Uterus (tissue), 2 donors: ENCODE measurements at regions not wholly inside any gene's neighbourhood (a gene's known extent, or its start where the extent isn't known, plus 50 kb on each side); places are given as distances from the start of the nearest gene placed in this dataset.
"Not testable (repeated sequence)": the region's sequence is repeated elsewhere in the genome, so short reads cannot be mapped to it uniquely, and the experiment has no call there.

Experiments
- CTCF ChIP-seq, 4 experiments: fragments of 200-600 bp in 2 of 4; fragments of 450-650 bp in 2 of 4; sonication (generic) in 2 of 4; IDR thresholded peaks; one replicate each; pipeline ENCODE4 v1.5.1; 2016 to 2019; ENCODE audit warnings: antibody characterized with exemption in 4 of 4, mild to moderate bottlenecking in 2 of 4, moderate library complexity in 1 of 4
- POLR2A ChIP-seq, 2 donors: fragments of 450-650 bp; IDR thresholded peaks; one replicate each; pipeline ENCODE4 v1.6.1; 2016; ENCODE audit warnings: antibody characterized with exemption in 2 of 2, mild to moderate bottlenecking in 1 of 2, moderate library complexity in 1 of 2

- not testable (repeated sequence) for TF ChIP-seq POLR2A, CTCF (IDR thresholded peaks at IDR 0.05)
Observed at GRCh38 chr6:168380166-168380955, 60.6 kb upstream of the SMOC2 start.
